GM18511 (cell line): ENCODE measurements at regions not wholly inside any gene's neighbourhood (a gene's known extent, or its start where the extent isn't known, plus 50 kb on each side); places are given as distances from the start of the nearest gene placed in this dataset.

Source experiments
- ATAC-seq: cut with Tn5 transposase; IDR thresholded peaks from one replicate; pipeline ENCODE4 v1.9.1; 2021; ENCODE audit warnings: mild to moderate bottlenecking, moderate library complexity; ENCODE audit not compliant: unreplicated experiment

DNA sequence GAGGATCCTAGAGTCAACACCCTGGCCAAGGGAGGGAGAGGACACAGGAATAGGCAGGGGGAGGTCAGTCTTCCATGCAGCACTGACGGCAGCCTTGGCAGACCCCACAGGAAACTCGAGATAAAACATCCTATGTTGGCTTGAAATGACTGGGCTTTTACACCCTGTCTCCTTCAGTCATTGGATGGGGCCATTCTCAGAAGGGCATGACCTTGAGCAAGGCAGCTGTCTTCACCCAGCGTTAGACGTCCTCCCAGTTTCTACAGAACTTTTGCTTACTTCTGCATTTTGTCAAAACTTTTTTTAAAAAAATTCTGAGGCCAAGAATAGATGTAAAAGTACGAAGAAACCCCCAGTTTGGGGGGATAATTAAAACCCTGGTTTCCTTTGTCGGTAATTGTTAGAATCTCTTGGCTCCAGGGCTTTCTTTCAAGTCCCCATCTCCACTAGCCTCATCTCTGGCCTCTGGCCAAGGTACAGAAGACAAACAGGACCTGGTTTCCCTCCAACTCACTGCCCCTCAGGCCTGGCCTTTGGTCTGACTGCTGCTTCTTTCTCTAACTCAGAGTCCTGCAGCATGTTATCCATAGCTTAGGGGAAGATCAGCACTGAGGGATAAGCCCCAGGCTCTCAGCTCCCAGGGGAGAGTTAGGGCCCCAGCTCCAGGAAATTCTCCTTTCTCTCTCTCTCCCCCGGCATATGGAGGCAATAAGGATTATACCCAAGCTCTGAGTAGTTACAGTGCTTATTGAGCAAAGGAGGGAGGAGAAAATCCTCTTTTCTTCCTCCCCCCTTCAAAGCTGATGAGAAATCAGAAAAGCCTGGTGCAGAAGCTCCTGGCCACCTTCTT lies 51.6 kb upstream of the KCND3 start:
- ATAC-seq: peak; percentile 70

DNA sequence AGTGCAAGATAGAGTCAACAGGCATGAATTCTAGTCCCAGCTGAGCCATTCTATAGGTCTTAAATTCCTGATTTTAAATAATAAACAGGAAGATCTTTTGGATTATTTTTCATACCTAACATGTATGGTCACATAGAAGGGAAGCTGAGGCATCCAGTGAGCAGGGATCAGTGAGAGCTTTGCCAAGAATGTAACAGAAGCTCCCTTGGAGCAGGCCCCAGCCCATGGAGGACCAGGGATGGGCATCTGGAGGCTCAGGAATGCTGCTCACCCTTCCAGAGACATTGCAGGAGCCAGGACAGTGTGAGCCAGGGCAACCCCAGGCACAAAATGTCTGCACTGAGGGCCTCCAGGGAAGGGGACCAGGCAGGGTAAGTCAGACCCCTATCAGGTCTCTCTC lies 54.4 kb upstream of the KCND3 start:
- ATAC-seq: no peak

DNA sequence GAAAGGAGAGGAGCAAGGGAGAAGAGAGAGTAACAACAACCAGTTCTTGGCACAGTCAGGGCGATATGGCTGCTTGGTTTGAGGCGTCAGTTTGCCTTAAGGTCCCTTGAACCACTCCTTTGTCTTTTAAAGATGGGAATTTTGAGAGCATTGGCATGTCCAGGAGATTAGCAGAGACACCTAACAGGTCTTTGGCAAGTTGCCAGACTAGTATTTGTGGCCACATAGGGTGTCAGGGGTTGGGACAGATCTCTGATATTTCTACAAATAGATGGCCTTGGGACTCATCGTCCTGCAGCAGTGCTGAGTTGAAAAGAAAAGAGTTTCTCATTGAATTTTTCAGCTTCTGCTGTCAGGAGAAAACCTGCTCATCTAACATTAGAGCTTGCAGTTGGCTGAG lies 55.3 kb upstream of the KCND3 start:
- no peak for ATAC-seq

DNA sequence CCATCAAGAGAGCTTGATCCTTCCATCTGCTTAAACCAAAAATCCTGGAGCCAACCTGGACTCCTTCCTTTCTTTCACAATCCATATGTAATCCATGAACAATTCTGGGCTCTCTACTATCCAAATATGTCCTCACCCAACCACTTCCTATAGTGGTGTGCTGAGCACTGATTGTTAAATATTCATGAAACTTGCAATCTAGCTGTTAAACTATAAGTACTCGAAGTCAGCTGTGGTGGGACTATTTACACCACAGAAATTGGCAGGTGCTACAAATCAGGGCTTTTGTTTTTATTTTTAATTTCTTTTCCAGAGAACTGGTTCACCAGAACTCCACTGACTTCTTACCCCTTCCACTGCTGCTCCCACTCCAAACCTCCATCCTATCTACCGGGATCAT lies 57.2 kb upstream of the KCND3 start:
- ATAC-seq: no peak

DNA sequence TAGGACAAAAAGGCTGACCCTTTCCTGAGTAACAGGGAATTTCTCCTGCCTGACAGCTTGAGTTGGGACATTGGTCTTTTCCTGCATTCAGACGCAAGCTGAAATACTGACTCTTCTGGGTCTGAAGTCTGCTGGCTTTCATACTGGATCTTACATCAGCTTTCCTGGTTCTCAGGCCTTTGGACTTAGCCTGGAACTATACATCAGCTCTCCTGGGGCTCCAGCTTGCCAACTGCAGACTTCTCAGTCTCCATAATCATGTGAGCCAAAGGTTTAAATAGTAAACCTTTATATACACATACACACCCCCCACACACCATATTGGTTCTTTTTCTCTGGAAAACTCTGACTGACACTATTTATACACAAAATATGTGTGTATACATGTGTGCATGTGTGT lies 59.0 kb upstream of the KCND3 start:
- no peak for ATAC-seq

DNA sequence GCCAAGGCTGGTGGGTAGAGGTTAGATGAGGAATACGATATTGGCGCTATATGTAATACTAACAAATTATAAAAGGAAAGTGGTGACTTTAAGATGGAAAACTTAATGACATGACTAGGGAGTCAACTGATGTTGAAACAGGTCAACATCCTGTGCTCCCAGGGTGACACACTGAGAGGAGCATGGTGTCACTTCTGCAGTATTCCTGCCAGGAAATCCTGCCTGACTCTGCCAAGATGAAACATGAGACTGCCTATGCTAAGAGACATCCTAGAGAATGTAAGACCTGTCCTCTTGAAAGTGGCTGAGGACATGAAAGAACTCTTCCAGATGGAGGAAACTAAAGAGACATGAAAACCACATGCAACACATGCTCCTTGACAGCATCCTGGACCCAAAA lies 65.0 kb upstream of the KCND3 start:
- ATAC-seq: no peak

DNA sequence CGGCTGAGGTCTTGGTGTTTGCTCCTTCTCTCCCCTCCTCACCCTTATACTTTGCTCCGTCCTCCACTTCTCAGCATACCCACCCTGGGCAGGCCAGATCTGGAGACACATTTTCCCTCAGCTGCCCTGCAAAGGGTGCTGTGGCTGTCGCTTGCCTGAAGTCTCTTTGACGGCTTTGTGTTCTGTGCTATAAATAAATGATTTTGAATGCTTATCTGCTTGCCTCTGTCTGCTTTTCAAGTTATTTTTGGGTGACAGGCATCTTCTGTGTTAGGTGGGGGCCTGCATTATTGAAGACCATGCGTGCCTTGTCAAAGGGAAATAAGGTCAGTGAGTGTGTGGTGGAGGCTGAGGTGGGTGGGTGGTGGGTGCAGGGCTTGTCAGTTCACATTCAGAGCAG lies 66.9 kb upstream of the KCND3 start:
- ATAC-seq: no peak

DNA sequence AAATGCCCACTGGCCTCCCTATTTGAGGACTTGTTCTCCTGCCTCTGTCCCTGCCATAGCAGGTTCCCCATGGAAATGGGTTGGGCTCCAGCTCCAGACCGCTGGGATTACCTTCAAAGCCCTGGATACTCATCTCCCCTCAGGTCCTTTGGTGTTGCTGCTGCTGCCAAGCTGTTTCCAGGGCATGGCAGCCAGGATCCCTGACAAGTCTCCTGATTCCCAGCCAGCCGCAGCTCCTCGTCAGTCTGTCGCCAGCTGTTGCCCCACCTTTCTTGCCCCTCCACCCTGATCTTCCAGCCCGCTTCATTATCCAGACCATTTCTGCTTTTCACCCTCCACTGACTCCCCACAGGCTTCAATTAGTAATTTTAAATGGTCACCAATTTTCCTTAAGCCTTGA lies 68.3 kb upstream of the KCND3 start:
- no peak for ATAC-seq

DNA sequence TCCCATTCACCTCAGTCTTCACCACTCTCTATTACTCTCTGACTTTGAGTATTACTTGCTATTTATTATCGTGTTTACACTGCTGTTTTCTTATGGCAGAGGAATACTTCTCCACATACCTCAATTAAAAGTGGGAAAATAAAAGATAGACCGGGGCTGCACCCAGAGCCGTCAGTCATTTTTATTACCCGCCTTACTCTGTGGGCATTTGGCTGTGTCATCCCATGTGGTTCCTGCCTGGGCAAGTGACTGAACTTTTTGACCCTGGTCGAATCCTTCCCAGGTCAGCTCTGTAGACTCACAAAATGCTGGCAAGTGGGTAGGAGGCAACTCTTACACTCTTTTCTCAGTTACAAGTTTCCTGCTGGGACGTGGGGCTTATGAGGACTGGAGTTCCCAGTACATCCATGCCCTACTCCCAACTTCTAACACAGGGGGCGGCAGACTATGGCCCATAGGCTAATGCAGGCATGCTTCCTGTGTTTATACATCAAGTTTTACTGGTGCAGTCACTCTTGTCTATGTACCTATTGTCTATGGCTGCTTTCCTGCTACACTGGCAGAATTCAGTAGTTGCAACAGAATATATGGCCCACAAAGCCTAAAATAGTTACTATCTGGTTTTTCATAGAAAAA lies 69.5 kb upstream of the KCND3 start:
- ATAC-seq: no peak

DNA sequence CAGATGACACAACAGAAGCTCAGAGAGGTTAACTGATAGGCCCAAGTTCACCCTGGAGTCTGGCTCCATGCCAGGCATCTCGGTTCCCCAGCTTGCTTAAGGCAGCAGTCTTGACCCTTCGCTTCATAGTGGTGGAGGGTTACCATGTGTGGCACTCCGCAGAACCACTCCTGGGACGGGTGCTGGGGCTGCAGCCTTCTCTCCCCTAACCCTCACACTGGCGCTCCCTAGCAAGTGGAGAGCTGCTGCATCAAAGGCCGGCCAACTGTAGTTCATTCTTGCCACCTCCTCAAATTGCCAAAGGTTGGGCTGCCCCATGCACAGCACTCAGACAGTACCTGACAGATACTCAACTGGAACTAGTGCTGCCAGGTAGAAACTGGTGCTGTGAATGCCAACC lies 70.2 kb upstream of the KCND3 start:
- no peak for ATAC-seq

DNA sequence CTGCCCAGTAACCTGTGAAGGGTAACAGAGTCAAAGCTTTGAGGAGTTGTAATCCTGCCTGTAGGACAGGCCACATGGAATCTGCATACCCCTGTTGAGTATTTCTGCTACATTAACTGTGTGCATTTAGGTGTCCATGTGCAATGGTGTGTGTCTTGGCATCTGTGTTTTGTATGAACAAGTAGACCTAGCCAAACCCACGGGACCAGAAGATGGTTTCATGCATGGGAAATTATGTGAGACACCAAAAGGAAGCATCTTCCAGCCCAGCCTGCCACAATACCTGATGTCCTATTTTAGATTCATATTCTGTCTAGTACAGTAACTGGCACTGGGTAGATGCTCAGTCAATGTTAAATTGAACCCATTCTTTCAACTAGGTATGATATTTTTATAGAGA lies 70.8 kb upstream of the KCND3 start:
- no peak for ATAC-seq

DNA sequence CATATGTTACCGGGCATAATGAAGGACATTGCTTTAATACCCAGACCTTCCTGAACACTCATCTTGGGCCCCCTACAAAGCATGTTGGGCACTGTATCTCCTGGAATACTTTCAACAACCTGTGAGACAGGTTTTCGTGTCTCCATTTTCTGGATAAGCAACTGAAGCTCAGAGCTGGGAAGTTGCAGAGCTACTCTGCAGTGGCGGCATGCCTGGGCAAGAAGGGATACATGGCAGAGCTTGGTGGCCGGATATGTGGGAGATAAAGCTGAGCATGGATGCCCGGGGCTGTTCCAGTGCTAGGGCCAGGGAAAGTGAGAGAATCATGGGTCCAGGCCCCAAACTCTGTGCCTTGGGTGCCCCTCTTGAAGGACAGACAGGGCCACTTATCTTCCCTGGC lies 71.6 kb upstream of the KCND3 start:
- no peak for ATAC-seq

DNA sequence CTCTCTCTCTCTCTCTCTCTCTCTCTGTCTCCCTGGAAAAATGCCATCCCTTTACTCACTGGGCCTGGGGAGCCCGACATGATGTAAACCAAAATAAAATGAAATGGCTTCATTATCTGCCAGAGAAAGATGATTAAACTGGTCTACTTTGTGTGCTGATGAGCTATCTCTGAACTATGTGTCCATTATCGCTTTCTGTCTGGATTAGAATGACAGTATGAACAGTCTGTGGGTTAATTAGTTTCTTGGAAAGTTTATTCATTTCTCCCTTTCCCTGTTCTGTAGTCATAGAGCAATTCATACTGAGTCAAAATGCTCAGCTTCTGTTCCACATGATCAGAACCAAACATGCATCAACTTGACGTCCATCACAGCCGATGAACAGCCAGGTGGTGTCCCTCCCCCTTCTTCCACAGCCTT lies 72.4 kb upstream of the KCND3 start:
- ATAC-seq: no peak

DNA sequence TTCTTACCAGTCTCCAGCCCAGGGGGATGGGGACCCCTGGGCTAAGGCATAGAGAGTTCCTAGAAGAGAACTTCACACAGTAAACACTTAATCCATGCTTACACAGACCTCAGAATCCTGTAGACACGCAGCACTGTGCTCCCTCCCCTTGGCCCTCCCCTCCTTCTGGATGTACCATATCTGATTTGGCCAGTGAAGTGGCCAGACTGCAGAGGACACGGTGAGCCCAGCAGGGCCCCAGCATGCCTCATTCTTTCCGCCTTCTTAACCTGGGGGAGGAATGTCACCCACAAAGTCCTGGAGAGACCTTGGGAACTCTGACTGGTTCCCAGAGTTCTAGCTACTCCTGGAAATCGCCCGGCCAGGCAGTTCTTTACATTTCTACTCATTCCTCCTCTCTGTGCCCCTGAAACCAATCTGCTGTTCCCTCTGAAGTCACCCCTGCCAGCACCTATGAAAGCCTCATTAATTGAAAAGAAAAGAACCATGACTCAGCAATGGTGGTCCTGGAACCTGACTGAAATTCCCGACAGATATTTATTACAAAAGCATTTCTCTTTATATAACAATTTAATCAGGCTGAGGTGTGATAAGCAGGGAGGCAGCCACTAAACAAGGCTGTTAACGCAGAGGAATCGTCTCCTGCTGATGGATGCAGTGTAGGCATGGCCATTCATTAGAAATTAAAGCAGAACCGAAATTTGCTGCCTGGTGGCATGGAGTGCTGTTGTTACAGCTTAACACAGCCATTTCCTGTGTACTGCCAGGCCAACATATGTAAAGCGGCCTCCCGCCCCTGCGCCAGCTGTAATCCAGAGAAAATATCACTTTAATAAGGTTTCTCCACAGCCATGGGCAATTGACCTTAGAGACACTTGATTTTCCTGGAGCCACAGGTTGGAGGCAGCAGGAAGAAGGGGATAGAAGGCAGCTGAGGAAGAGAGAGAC lies 74.6 kb upstream of the KCND3 start:
- peak; percentile 54 for ATAC-seq

DNA sequence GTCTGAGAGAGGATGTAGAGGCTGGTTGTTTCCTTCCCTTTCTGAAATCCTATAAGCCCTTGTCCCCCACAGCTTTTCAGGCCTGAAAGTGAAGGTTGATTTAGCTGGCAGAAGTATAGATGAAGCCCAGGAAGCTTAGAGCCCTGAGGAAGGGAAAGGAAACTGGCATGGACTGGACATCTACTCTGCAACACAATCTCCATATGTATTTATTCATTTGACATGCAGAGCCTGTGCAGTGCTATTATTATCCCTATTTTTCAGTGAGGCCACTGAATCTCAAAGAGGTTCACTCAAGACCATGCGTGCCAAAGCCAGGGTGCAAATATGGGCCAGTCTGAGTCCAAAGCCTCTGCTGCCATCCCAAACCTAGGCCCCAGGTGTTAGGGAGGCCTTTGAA lies 78.5 kb upstream of the KCND3 start:
- no peak for ATAC-seq

DNA sequence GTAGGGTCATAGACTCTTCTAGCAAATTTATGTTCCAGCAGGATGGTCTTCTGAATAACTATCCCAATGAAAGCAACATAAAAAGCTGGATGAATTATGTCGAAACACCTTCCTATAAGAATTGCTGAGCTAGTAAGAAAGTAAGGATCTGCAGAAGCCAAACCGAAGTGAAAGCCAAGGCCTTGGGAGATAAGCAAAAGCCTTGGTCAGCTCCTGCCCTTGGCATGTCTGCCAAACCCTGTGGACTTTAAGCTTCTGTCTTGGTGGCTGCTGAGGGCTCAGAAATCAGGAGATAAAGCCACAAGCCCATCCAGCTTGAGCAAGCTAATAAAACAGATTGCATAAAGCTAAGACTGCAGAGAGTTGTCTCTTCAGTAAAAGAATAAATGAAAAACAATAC lies 81.2 kb upstream of the KCND3 start:
- ATAC-seq: no peak

DNA sequence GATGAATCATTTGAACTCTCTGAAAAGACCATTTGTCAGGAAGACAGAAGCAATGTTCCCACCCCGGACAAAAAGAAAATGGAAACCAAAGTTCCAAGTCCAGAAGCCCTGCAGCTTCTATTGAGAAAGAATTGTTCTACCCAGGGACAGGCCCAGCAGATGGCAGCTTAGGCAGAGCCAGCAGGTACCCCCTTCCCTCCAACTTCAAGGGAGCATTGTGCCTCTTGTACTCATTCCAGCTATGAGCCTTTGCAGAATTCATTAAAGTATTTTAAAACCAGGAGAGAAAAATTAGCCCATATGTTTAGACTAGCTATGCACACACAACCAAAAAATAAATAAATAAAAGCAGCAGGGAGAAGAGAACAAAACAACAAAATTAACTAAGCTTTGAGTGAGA lies 85.2 kb upstream of the KCND3 start:
- ATAC-seq: no peak

DNA sequence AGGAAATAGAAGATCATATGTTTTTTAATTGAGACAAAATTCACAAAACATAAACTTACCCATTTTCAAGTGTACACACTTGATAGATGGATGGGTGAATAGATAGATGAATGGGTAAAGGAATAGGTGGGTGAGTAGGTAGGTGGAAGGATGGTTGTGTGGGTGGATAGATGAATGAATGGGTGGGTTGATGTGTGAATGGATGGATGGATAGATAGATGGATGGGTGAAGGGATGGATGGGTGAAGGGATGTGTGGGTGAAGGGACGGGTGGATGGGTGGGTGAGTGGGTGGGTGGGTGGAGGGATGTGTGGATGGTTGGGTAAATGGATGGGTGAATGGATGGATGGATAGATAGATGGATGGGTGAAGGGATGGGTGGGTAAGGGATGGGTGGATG lies 86.1 kb upstream of the KCND3 start:
- ATAC-seq: no peak

DNA sequence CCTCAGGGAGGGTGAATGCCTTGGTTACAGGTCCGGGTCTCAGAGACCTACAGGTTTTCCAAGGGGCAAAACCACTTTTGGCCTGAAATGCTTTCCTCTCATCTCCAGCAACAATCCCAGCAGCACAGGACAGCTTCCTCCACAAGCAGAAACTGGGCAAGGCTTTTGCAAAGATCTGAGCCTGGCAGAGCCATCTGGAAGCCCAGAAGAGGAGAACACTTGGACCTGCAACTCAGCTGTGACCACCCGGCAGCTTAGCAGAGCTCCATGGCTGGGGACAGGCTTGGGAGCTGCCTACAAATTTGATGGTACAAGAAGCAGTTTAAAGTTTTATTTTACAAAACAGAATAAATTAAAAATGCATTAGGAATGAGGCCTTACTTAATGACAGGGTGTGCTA lies 90.0 kb upstream of the KCND3 start:
- ATAC-seq: no peak

DNA sequence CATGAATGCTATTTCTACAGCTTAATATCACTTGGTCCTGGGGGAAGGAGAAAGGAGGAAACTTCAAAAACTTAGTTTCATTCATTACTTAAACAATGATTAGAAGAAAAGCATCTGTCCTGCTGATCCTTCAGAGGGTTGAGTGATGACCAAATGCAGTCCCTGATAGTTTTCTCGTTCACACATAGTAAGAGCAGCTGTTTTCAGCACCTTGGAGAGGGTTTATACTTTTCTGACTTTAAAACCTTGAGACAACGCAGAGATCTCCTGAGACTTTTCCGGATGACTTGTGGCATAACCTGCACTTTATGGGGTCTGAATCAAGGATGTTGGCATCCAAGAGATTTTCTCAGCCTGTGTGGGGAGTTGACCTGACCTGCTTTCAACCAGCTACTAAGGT lies 94.0 kb upstream of the KCND3 start:
- ATAC-seq: no peak

DNA sequence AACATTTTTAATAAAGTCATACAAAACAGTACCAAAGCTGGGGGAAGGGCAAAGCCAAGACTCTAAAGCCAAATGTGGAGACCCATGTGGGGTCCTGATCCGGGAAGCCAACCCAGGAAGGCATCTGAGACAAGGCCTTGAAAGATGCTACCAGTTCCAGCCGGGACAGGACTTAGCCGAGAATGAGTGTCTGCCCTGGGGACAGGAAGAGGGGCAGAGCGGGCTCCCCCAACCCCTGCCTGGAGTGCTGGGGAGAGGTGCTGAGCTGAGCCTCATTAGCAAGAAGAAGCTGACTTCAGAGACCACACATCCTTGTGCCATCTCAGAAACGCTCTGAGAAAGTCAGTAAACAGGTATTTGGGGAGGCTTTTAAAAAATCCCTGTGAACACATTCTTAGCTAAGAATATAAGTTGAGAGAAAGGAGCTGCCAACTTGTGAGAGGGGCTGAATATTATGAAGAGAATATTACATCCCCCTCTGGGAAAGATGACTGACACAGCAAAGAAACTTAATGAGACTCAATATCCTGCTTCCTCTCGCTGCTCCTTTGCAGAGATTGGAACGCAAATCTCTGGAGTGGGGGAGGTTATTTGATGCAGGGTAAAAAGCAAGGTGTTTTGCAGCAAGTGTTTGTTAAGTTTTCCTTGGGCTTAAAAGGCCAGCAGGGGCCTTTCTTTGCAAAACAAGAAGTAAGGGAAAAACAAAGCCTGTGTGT lies 103.3 kb upstream of the KCND3 start:
- no peak for ATAC-seq
